Chondrocyte (in vitro differentiated cells): ENCODE measurements at regions not wholly inside any gene's neighbourhood (a gene's known extent, or its start where the extent isn't known, plus 50 kb on each side); places are given as distances from the start of the nearest gene placed in this dataset.

Source experiments
- DNase-seq: peaks from one replicate; pipeline ENCODE4 v3.0.0; 2021; ENCODE audit warnings: mixed read lengths, low spot score
- H3K27ac Mint-ChIP-seq: one replicate; pipeline ENCODE4 v1.8.0; 2021; ENCODE audit warnings: mild to moderate bottlenecking, moderate library complexity, mixed read lengths; ENCODE audit not compliant: unreplicated experiment
- H3K27me3 Mint-ChIP-seq: 2 replicates; pipeline ENCODE4 v1.8.0; 2021; ENCODE audit warnings: low read depth, mixed read lengths
- H3K36me3 Mint-ChIP-seq: 2 replicates; pipeline ENCODE4 v1.8.0; 2021; ENCODE audit warnings: low read depth, mixed read lengths
- H3K4me1 Mint-ChIP-seq: 2 replicates; pipeline ENCODE4 v1.8.0; 2021; ENCODE audit warnings: low read depth, mild to moderate bottlenecking, mixed read lengths
- H3K4me3 Mint-ChIP-seq: one replicate; pipeline ENCODE4 v1.8.0; 2021; ENCODE audit warnings: mild to moderate bottlenecking, moderate library complexity, mixed read lengths; ENCODE audit not compliant: unreplicated experiment
- H3K9me3 Mint-ChIP-seq: 2 replicates; pipeline ENCODE4 v1.8.0; 2021; ENCODE audit warnings: low read depth, mixed read lengths
- CTCF ChIP-seq: fragments of 200-600 bp; sonication (generic); IDR thresholded peaks from 2 replicates; pipeline ENCODE4 v1.5.0; 2021; ENCODE audit warnings: antibody characterized with exemption, mild to moderate bottlenecking, moderate library complexity

GRCh38 chr3:110027446-110028080, 690.2 kb upstream of the DPPA4 start:
- Mint-ChIP-seq H3K9me3 (peaks cover 17% of the 10 kb centered on the region), H3K4me3 (no peak overlapping the region), H3K27me3 (no peaks in the 10 kb centered on the region), H3K27ac (no peak overlapping the region), H3K4me1 (peaks cover 18% of the 10 kb centered on the region), H3K36me3 (no peaks in the 10 kb centered on the region)
- DNase-seq: no peak
- no peak for TF ChIP-seq CTCF

GRCh38 chr3:110031975-110032374, 694.6 kb upstream of the DPPA4 start:
- no peak for TF ChIP-seq CTCF
- Mint-ChIP-seq H3K27me3 (peaks cover 1% of the 10 kb centered on the region), H3K4me3 (no peak overlapping the region), H3K9me3 (peaks cover 4% of the 10 kb centered on the region), H3K4me1 (peaks cover 13% of the 10 kb centered on the region), H3K27ac (no peak overlapping the region), H3K36me3 (no peaks in the 10 kb centered on the region)
- no peak for DNase-seq

- H3K27me3 Mint-ChIP-seq: no peaks in the 10 kb centered on the region
- no peak overlapping the region for H3K27ac Mint-ChIP-seq
- H3K36me3 Mint-ChIP-seq: no peaks in the 10 kb centered on the region
- H3K4me3 Mint-ChIP-seq: no peak overlapping the region
- H3K9me3 Mint-ChIP-seq: no peaks in the 10 kb centered on the region
- TF ChIP-seq CTCF: no peak
- H3K4me1 Mint-ChIP-seq: no peaks in the 10 kb centered on the region
- DNase-seq: no peak
Measured at GRCh38 chr3:110059431-110059830, 722.1 kb upstream of the DPPA4 start.

GRCh38 chr3:110062716-110063115, 725.4 kb upstream of the DPPA4 start:
- no peak for TF ChIP-seq CTCF
- Mint-ChIP-seq H3K27ac (no peak overlapping the region), H3K9me3 (no peaks in the 10 kb centered on the region), H3K27me3 (no peaks in the 10 kb centered on the region), H3K36me3 (no peaks in the 10 kb centered on the region), H3K4me3 (no peak overlapping the region), H3K4me1 (peaks cover 3% of the 10 kb centered on the region)
- no peak for DNase-seq

- TF ChIP-seq CTCF: no peak
- no peak for DNase-seq
- Mint-ChIP-seq H3K27ac (no peak overlapping the region), H3K36me3 (no peaks in the 10 kb centered on the region), H3K4me3 (no peak overlapping the region), H3K4me1 (peaks cover 5% of the 10 kb centered on the region), H3K9me3 (no peaks in the 10 kb centered on the region), H3K27me3 (no peaks in the 10 kb centered on the region)
Measured at GRCh38 chr3:110063178-110063577, 725.8 kb upstream of the DPPA4 start.
